ENCODE measurements at regions not wholly inside any gene's neighbourhood (a gene's known extent, or its start where the extent isn't known, plus 50 kb on each side); places are given as distances from the start of the nearest gene placed in this dataset.

GRCh38 chr6:121578216-121578615 lies 142.8 kb downstream of the GJA1 start (continued):
- TF ChIP-seq MEF2A (IDR thresholded peaks at IDR 0.05; ENCODE audit: control insufficient read depth, low read depth, low read length), result no peak
- TF ChIP-seq HOXB6 (CRISPR knock-in tag; IDR thresholded peaks at IDR 0.05; ENCODE audit: borderline replicate concordance), result no peak
- TF ChIP-seq SIRT6 (IDR thresholded peaks at IDR 0.05; ENCODE audit: low read depth, low read length), result no peak
- TF ChIP-seq FOSL1 (tag; conservative IDR thresholded peaks at IDR 0.05), result no peak

GRCh38 chr6:121579478-121579877 lies 144.0 kb downstream of the GJA1 start:
- intact Hi-C loops (cut with micrococcal nuclease), result no loop called here
- in situ Hi-C loops (cut with MboI), result no loop called here
- TF ChIP-seq KLF13 (tag; IDR thresholded peaks at IDR 0.05; ENCODE audit: borderline replicate concordance, low read depth) (no peak), HNRNPUL1 (IDR thresholded peaks at IDR 0.05; ENCODE audit: low read length) (no peak), ATF6 (CRISPR knock-in tag; IDR thresholded peaks at IDR 0.05) (no peak), NR3C1 (CRISPR knock-in tag; IDR thresholded peaks at IDR 0.05) (no peak), MITF (IDR thresholded peaks at IDR 0.05) (no peak), GTF3C2 (IDR thresholded peaks at IDR 0.05; ENCODE audit: borderline replicate concordance, extremely low read depth, insufficient read length) (no peak), ZNF146 (CRISPR knock-in tag; IDR thresholded peaks at IDR 0.05; ENCODE audit: unreplicated experiment) (no peak), TBP (optimal IDR thresholded peaks at IDR 0.05; ENCODE audit: low read depth, low read length) (no peak), ZNF140 (CRISPR knock-in tag; IDR thresholded peaks at IDR 0.05) (no peak), ELF1 (tag; IDR thresholded peaks at IDR 0.05) (no peak), ZC3H11A (IDR thresholded peaks at IDR 0.05; ENCODE audit: low read depth, low read length) (no peak), ZNF184 (CRISPR knock-in tag; IDR thresholded peaks at IDR 0.05) (no peak), ZNF124 (CRISPR knock-in tag; IDR thresholded peaks at IDR 0.05) (no peak)

More at GRCh38 chr6:121579478-121579877, 144.0 kb downstream of the GJA1 start:
- Histone ChIP-seq H3K27ac (ENCODE audit: extremely low read depth, low read depth, low read length) (no peak overlapping the region), H3K9me1 (ENCODE audit: control insufficient read depth, insufficient read depth, low read length) (no peaks in the 10 kb centered on the region), H3K9ac (ENCODE audit: insufficient read depth in 1 of 2, low read depth in 2 of 2, low read length in 2 of 2) (no peak overlapping the region), H4K20me1 (replicated peaks; ENCODE audit: control insufficient read depth, insufficient read depth, low read length) (no peaks in the 10 kb centered on the region), H2AFZ (ENCODE audit: low read depth, low read length) (no peak overlapping the region), H3K36me3 (ENCODE audit: control insufficient read depth, insufficient read depth, low read length) (no peaks in the 10 kb centered on the region), H3K9me3 (replicated peaks; ENCODE audit: control insufficient read depth, insufficient read depth, low read depth, low read length) (no peaks in the 10 kb centered on the region), H3K27me3 (ENCODE audit: control insufficient read depth in 2 of 2, insufficient read depth in 2 of 2, low read length in 2 of 2) (no peaks in the 10 kb centered on the region), H3K4me3 (no peak overlapping the region), H3K4me1 (replicated peaks in 1 of 2; ENCODE audit: control insufficient read depth in 2 of 2, insufficient read depth in 2 of 2, low read length in 2 of 2) (no peaks in the 10 kb centered on the region), H3K79me2 (ENCODE audit: control insufficient read depth, insufficient read depth, low read length) (no peaks in the 10 kb centered on the region), H3K4me2 (ENCODE audit: insufficient read depth, low read length) (no peak overlapping the region)
- ATAC-seq (no peak), FAIRE-seq (no peak), DNase-seq (ENCODE audit: extremely low read depth in 1 of 4, low spot score in 3 of 4) (no peak)
- BruUV-seq (replicated peaks), result no TSS peak
- ChIA-PET CTCF (ENCODE audit: low intra/inter-chr PET ratio) (no interaction called here), POLR2A (interaction anchor here (0.7 kb wide), 1 partner anchor 17 kb away, joined by 3 read pairs; no protein-coding TSS in a partner anchor)
- WGBS (ENCODE audit: insufficient coverage, low coverage, missing lambda C conversion rate), result 0% methylated on average over 1 of the region's 1 CpG

All from K562 (cell line).